GM21737 (cell line): ENCODE measurements at regions not wholly inside any gene's neighbourhood (a gene's known extent, or its start where the extent isn't known, plus 50 kb on each side); places are given as distances from the start of the nearest gene placed in this dataset.
"Not testable (repeated sequence)": the region's sequence is repeated elsewhere in the genome, so short reads cannot be mapped to it uniquely, and the experiment has no call there.

Source experiments
- ATAC-seq: cut with Tn5 transposase; IDR thresholded peaks from one replicate; pipeline ENCODE4 v1.9.1; 2021; ENCODE audit warnings: mild to moderate bottlenecking, moderate library complexity; ENCODE audit not compliant: unreplicated experiment

- no peak for ATAC-seq
These were observed 207.1 kb upstream of the PCDH9 start for GRCh38 chr13:67437244-67437643.

DNA sequence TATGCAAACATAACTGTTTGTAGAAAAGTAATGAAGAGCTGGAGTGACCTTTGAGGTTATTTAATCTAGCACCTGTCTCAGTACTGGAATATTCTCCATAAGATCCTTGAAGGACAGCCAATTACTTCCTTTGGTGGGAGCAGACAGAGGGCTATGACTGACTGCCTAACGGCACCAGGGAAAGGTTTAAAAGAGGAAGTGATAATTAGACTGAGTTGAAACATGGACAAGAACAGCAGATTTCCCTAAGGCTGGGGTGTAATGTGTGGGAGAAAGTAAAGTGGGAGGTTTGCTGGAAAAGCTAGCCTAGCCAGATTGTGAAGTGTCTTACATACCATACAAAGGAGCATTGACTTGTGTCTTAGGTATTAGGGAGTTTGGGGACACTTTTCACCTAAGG lies 191.3 kb upstream of the PCDH9 start:
- no peak for ATAC-seq

DNA sequence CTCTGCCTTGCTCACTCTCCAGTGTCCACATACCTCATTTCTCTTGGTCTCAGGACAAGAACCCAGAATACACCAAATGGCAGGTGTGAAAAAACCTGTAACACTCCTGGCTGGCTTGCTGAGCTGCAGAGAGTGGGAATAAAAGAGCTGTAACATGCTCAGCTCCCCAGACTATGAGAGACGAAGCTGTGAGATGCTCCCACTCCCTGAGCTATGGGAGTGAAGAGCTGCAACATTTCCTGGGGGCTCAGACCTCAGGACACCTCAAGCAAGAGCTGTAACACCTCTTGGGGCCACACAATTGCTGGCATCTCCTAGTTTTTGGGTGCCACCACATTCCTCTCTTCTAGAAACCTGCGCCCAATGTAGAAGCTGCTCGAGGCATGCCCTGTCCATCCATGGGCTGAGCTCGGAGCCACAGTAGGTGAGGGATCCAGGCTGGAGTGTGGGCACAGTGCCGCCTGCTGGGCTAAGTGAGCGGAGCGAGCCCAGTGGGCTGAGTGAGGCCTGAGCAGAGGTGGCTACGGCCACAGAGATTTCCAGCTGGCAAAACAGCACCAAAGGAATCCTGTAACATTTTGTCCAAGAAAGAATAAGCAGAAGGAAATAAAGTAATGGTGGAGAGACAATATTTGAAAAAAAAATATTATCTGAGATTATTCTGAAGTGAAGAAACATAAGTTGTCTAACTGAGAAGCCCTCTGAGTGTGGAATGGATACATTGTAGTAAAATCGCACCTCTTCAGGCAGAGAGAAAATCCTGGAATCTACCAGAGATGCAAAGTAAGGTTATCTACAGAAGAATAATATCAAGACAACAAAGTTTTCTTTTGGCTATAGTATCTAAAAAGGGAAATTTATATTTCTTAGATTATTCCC lies 186.2 kb upstream of the PCDH9 start:
- ATAC-seq: no peak

- ATAC-seq: no peak
These were observed 180.5 kb upstream of the PCDH9 start for GRCh38 chr13:67410645-67411044.

DNA sequence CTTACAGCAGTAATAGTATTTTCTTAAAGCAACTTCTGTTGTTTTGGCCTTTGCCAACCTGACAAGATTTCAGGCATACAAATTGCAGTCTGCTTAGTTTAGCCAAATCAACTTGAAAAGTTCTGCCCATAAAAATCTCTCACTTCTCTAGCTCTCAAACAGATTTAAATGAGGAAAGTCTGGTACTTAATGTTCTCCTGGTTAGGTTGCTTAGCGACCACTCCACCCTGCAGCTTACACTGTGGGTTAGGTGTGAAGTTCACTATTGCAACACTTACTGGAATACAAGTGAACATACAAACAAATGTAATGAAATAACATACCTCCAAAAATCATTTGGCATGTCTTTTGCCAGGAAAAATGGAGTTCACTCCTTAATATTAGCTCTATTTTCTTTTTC lies 178.7 kb upstream of the PCDH9 start:
- no peak for ATAC-seq

DNA sequence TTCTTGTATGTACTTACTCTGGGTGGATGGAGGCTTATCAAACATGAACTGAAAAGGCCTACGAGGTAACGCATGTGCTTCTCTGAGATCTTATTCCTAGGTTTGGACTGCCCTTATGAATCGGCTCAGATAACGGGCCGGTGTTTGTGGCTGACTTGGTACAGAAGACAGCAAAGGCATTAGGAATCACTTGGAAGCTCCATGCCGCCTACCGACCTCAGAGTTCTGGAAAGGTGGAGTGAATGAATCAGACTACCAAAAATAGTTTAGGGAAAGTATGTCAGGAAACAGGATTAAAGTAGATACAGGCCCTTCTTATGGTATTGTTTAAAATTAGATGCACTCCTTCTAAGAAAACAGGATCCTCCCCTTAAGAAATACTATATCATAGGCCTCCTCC lies 172.4 kb upstream of the PCDH9 start:
- ATAC-seq: no peak

- no peak for ATAC-seq
These were observed 165.4 kb upstream of the PCDH9 start for GRCh38 chr13:67395577-67395976.

DNA sequence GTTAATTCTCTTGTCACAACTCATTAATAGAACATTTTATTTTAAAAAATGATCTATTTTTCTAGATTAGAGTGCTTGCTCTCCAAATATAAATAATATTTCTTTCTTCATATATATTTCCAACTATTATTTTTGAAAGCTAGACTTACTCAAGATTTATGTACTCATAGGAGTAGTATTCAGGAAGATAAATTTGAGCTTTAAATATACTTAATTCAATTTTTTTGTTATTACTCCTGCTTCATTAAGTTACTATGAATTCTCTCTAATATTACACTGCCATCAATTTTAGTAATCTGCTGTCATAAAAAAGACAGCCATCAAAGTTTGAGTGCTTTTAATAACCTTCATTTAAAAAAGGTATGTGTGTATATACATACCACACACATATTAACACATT lies 161.9 kb upstream of the PCDH9 start:
- no peak for ATAC-seq

DNA sequence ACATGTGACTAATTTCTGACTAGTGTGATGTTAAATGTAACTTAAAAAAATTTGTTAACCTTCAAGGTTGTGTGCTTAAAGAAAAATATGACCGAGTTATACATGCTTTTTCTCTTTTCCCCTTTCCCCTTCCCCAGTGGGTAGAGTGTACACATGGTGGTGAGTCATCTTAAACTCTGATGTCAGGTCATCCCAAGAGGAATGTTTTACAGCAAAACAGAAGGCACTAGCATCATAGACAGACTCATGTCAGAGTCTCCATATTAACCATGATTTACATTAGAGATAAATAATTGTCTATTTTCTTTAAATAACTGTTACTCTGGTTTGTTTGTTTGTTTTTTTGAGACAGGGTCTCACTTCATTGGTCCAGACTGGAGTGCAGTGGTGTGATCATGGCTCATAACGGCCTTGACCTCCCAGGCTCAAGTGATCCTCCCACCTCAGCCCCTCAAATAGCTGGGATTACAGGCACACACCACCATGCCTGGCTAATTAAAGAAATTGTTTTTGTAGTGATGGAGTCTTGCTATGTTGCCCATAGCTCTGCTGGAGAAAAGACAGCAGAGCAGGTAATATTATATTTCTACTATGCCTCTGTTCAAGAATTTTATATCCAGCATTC lies 160.4 kb upstream of the PCDH9 start:
- ATAC-seq: no peak

GRCh38 chr13:67389171-67389570 lies 159.0 kb upstream of the PCDH9 start:
- ATAC-seq: no peak

DNA sequence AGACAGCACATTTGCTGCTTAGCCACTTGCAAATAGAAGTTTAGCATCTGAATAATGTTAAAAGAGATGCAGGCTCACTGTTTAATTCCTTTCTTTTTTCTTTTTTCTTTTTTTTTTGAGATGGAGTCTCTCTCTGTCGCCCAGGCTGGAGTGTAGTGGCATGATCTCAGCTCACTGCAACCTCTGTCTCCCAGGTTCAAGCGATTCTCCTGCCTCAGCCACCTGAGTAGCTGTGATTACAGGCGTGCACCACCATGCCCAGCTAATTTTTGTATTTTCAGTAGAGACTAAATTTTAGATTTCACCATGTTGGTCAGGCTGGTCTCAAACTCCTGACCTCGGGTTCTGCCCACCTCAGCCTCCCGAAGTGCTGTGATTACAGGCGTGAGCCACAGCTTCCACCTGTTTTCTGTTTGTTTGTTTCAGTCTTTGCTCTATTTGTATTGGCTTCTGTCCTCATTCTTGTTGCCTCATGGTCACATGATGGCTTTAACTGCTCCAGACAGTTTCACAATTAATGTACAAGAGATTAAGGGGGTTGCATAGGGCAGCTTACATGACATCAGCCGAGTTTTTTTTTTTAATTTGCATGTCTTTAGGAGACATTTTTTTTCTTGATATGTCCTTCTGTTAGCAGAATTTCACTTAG lies 153.1 kb upstream of the PCDH9 start:
- not testable (repeated sequence) for ATAC-seq

DNA sequence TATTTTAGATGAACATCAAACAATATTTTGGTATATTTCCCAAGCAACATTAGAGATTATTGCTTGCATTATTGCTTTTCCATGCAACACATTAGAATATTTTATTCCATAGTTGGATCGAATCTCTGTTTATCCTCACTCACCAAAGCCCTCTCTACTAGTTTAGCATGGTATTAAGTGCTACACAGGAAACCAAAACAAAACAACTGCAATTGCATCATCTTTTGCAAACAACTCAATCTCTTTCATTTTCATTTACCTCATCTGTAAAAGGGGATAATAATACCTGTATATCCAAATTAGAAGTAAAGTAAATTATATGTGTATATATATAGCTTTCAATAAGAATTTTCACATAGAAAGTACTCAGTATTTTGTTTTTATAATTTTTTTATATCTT lies 147.8 kb upstream of the PCDH9 start:
- ATAC-seq: no peak

DNA sequence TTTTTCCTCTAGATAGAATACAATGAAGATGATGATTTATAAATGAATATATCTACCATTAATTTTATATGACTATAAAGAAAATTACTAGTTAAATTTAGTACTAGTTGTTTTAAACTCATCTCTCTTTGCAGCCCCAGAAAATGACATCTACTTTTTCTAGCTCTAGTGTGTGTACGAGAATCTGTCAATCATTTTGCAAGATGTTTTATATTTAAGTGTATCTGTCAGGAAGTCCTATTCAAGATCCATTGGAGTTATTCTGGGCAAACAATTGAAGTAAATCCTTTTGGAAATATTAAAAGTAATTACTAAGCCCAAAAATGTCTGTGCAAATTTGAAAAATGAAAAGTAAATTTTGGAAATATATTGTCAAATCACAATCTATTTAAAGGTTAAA lies 144.3 kb upstream of the PCDH9 start:
- no peak for ATAC-seq

DNA sequence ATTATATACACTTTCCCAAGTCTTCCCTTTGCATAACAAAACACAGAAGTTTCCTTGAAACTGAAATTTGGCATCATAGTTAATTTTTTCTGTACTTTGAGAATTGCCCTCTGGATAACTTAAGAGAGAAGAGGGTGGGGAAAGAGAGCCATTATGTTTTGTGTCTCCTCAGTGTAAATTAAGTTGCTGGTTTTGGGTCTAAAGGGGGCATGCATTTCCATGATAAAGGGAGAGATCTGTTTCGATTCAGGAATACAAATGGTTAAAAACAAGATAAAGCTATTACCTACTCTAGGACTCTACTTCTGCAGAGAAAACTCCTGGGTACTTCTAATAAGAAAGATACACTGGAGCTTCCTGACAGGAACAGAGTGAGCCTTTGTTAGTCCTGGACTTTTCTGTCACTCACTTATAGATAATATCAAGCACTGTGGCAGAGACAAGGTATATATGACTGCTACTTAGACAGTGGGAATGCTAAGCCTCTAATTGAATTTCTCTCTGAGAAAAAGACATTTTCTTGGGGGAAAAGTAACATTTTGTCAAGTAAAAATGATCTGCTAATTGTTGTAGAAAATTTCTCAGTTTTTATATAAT lies 142.8 kb upstream of the PCDH9 start:
- ATAC-seq: no peak

GRCh38 chr13:67369895-67370660 lies 139.9 kb upstream of the PCDH9 start:
- no peak for ATAC-seq

- no peak for ATAC-seq
These were observed 137.3 kb upstream of the PCDH9 start for GRCh38 chr13:67367399-67367798.

DNA sequence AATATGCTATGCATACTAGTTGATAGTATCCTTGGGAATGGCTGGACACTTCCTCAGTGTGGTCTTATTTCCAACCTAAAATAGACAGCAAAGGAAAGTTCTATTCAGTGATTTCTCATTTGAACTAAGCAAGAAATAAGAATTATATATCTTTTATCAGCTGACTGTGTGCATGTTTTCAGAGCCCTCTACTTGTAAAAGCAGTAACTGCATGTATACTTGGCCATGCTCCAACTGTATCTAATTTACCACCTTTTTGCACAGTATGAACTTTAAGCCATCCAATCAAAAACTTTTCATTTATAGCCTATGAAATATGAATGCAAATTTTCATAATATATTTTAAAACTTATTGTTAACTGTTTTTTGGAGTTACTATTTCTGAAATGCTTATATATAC lies 136.4 kb upstream of the PCDH9 start:
- no peak for ATAC-seq

DNA sequence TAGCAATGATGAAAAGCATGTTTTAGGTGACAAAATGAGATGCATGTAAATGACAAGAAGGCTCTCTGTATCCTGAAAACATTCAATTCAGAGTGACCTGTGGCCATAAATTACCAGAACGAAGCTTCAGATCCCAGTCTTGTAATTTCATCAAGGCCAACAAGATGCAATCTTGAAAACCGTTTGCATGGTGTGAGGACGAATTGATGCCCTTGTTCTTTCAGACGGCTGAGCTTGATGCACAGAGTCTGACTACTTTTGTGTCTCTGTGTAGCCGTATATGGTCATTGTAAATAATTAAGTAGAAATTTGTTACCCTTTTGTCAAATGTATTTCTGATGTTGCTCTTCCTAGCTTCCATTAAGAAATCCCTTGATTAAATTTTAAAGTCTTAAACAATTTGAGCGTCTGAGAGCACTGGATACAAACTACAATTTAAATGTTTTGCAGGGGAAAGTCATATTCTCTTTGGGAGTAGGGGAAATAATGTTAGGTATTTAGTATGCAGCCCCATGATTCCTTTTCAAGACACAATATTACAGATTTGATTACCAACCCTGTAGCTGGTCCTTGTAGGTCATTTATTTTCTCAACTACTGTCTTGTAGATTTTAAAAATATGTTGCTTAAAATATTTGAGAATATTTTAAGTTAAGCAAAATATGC lies 125.8 kb upstream of the PCDH9 start:
- no peak for ATAC-seq

DNA sequence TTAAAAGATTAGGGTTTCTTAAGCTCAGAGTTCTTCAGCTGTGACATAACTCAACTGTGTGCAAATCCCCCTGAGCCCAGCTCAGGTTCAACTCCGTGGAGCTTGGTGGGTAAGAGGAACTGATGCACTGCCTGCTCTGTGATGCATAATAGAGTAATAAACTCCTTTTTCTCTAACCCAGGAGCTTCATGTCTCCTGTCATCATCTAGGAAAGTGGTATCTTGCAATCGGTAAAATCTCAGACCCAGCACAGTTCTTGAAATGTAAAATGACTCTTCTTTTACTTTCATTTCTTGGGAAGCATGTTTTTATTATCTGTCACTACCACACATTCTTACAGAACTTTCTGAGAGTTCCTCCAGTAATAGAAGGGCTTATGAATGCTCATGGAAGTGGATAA lies 123.8 kb upstream of the PCDH9 start:
- no peak for ATAC-seq

DNA sequence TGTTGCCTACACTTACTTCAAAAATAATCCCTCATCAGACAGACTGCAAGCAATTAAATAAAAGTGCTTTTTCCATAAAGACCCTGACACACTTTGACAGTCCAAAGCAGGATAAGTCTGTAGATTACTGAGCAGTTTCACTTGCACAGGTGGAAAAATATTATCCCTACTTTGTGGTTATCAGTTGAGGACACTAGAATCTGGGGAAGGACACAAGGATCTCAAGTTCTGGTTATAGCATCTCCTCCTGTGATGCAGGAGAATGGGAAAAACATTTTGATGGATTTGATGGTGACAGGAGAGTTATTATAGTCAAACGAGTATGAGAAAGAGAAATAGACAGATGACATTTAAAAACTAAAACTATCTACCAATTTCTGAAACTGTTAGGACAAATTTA lies 122.9 kb upstream of the PCDH9 start:
- ATAC-seq: no peak
